ENCODE measurements at regions not wholly inside any gene's neighbourhood (a gene's known extent, or its start where the extent isn't known, plus 50 kb on each side); places are given as distances from the start of the nearest gene placed in this dataset.

GRCh38 chr4:180098586-180098985, 2144.6 kb upstream of the TENM3 start:
- no peak for FAIRE-seq

DNA sequence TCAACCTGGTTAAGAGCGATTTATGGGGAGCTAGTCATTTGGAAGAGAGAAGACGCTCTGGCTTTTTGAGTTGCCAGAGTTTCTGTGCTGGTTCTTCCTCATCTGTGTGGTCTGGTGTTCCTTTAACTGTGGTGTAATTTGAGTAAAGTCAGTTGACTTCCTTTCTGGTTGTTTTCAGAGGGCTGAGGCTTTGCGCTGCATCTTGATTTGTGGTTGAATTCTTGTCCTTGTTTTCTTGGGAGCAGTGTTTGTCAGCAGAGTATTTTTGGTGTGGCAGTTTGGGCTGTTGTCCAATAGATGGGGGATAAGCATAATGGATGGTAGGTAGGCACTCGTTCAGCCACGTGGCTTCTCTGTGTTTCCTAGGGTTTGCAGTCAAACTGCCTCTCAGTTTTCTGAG, 2143.2 kb upstream of the TENM3 start:
- FAIRE-seq: no peak

GRCh38 chr4:180100433-180101344, 2142.5 kb upstream of the TENM3 start:
- FAIRE-seq: no peak

GRCh38 chr4:180101348-180102083, 2141.7 kb upstream of the TENM3 start:
- no peak for FAIRE-seq

DNA sequence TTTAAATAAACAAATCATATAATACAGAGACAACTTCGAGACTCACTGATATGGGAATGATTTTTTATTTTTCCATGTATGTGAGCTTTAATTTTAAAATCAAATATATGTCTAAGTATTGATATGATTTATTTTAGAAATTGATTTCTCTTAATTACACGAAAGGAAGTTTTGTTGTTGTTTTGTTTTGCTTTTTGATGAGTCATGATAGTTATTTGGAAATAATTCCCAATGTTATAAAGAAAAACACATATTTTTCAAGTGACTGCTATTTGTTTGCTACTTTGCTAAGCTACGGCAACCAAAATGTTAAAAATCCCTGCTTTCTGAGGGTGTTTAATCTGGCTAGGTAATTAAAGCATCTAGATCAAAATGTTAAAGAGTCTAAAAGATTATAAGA, 2139.4 kb upstream of the TENM3 start:
- FAIRE-seq: no peak

GRCh38 chr4:180105362-180105761, 2137.8 kb upstream of the TENM3 start:
- FAIRE-seq: no peak

DNA sequence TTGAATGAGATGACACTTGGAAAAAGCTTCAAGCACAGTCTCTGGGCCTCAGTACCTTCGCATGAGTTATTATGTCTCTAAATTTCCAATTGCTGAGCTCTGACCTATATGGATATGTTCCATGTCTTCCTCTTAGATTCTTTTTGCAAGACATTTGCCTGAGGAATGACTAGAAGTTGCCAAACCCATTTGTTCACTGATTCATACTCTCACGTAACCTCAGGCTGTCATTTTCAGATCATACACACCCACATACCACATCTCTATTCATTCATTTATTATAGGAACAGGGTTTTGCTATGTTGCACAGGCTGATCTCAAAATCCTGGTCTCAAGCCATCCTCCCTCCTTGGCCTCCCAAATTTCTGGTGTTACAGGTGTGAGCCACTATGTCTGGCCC, 2137.1 kb upstream of the TENM3 start:
- FAIRE-seq: no peak

DNA sequence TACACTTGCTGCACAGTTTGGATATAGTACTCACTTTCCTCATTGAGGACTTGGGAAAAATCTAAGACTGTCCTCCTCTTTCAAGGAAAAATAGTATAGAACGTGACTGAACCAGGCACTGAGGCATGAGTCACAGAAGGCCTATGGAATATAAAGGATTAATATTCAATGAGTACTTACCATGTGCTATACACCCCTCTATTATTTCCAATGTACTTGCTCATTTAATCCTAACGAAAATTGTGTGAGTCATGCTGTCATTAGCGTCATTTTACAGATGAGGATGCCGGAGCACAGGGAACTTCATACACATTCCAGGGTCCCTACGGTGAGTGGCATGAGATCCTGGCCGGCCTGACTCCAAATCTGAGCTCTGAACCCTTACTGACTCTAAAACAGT, 2136.2 kb upstream of the TENM3 start:
- no peak for FAIRE-seq

DNA sequence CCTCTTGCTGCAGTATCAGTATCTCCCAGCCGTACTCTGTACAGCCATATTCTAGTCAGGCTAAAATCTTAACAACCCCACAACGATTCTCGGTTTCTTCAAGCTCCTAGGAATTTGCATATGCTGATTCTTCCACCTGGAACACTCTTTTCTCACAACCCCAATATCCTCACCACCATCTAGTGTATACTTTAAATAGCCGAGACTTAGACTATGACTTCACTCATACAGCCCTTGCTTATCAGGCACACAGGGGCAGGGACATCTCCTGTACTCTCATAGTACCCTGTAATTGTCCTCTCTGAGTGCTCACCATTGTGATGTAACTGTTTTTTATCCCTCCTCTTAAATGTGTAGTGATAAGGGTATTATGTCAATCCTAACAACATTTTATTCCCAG, 2126.4 kb upstream of the TENM3 start:
- FAIRE-seq: no peak

DNA sequence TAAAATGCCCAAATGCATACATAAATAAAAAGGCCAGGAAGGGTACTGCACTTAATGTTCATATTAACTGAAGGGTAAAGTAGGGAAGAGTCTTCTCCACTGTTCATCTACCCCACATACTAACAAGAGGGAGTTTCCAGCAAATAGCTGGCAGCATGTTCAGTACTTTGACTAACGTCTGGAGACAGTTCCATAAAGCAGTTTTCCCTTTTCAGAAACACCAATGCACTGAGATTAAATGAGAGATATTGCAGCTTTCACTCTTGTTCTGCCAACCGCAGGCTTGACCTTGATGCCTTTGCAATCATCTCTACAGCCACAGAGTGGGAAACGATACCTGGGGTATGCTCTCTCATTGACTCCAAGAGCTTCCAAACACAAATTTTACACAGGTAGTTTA, 2123.1 kb upstream of the TENM3 start:
- no peak for FAIRE-seq

GRCh38 chr4:180134091-180134866, 2108.9 kb upstream of the TENM3 start:
- FAIRE-seq: no peak

DNA sequence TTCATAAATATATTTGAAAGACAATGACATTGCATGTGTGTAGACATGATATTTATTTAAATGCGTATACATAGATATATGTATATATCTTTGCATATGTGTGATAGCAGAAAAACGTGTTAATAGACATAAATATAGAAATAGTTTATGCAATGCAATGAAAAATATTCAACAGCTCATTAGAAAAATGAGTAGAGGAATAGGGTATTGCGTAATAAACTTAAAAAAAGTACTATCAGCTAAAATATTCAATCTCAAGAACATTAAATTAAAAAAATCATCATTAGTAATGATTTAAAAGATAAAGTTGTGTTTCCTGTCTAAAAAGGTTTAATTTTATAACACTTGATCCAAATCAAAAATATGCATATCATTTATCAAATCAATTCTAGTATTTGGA, 2101.5 kb upstream of the TENM3 start:
- no peak for FAIRE-seq

DNA sequence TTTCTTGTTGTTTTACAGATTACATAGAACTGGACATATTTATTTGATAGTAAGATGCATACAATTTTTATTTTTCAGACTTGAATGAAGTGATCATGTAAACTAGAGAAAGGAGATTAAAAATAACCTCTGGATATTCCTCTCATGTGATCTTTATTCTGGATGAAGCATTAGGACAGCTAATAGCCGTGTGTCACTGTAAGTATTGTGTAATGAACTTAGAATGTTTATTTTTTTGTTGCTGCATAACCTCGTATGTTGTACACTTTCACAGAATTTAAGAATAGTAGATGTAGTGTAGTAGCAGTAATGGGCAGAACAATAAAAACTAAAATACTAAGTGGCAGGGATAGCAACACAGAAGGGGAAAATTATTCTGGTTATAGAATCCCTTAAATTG, 2094.5 kb upstream of the TENM3 start:
- FAIRE-seq: no peak

GRCh38 chr4:180150818-180151217, 2092.4 kb upstream of the TENM3 start:
- peak; percentile 81 for FAIRE-seq

DNA sequence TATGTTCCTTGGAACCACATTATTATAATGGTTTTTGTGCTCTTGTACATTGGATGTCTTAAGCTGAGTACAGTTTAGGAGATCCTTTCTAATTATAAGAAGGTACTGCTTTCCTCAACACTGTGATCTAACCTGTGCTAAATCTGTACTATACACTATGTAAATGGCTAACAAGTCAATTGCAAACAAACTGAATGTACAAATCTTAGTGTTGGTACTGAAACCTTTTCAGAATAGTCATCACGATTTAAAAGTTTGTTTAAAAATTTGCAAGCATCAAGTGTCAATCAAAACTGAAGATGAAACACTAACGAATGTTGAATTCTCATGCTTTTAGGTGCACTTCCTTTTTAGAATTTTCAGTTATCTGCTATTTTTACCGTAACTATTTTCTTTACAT, 2090.4 kb upstream of the TENM3 start:
- FAIRE-seq: no peak

DNA sequence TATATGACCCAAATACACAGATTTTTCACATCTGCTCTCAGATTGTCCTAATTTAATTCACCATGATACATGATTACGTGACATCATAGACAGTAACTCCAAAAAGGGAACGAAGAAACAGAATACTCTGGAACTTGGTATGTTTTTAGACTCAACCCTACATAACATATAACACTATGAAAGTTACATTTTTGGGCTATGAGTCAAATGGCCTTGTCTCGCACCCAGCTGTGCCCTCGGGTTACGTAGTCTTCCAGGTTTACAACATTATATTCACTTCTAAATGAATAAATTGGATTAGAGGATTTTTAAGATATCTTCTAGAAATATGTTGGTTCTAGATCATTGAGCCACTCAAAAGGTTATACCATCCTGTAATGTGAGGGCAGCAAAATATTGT, 2089.6 kb upstream of the TENM3 start:
- no peak for FAIRE-seq

DNA sequence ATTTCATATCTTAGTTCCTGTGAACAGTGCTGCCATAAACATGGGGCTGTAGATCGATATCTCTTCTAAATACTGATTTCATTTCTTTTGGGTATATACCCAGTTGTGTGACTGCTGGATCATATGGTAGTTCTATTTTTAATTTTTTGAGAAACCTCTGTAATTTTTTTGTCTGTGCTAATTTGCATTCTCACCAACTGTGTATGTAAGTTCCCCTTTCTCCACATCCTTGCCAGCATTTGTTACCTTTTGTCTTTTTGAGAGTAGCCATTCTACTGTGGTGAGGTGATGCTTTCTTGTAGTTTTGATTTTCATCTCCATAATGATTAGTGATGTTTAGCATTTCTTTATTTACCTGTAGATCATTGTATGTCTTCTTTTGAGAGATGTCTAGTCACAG, 2086.5 kb upstream of the TENM3 start:
- FAIRE-seq: no peak

DNA sequence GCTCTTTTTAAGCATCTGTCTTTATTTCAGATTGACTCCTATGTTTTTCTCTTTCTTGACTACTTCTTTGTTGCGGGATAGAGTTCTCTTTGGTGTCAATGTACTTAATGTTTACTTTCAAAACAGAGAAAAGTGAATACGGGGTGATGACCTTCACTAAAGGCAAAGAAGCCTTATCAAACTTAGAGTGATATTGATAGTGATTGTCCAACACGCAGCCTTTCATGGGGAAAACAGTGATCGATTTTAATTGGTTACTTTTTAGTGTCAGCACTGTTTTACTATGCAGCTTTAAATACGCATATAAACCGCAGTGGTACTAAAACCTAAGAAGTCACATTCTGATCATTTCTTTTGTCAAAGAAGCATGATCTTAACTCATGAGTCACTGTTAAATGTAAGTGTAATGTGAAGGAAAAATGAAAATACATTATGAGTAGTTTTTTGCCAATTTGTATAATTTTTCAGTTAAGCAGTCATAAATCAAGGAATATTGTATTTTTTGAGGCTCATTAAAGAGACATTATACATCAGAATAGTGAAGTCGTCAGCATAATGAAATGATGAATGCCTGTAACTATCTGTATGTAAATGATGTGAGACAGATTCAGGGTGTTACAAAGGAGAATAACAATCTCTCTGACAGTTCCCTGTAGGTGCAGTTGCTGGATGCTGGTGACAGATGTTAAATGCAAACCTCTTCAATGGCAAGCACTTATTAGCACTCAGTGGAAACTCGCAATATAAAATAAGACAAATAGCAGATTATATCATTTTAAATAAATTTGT, 2082.8 kb upstream of the TENM3 start:
- no peak for FAIRE-seq

- no peak for FAIRE-seq
Measured at GRCh38 chr4:180164799-180165198, 2078.4 kb upstream of the TENM3 start.

GRCh38 chr4:180169394-180169793, 2073.8 kb upstream of the TENM3 start:
- FAIRE-seq: no peak

DNA sequence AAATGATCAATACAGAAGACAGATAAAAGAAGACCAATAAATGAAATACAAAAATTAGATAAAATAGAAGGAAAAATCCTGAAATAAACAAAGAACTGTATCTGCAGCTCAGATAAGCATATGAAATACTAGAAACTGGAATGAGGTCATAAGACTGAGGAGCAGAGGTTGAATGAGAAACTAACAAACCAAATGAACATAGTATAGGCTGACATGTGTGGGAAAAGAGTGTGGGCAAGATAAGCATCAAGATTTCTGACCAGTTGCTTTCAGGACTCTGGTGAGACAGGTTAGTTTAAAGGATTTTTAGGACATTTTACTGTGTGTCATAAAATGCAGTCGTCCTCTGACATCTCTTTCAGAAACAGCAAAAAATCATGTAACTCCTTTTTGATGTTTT, 2073.2 kb upstream of the TENM3 start:
- no peak for FAIRE-seq

DNA sequence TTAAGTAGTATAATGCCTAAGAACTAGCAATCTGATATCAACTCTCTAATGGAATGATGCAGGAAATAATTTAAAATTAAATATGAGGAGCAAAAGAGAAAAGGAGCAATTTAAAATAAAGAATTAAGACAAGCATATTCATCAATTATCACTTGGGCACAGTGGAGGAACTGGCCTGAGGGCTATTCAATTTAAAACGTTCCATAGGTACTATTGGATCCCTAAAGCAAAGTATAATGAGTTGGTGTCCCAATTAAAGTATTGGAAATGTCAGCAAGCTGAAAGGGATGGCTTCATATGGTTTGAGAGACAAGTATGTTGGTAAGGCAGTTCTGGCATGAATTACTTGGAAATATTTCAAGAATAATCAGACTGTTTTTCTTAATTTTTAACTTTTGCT, 2064.1 kb upstream of the TENM3 start:
- no peak for FAIRE-seq

GRCh38 chr4:180189666-180190065, 2053.5 kb upstream of the TENM3 start:
- FAIRE-seq: no peak
